Endothelial cell of umbilical vein (primary cell): ENCODE measurements at regions not wholly inside any gene's neighbourhood (a gene's known extent, or its start where the extent isn't known, plus 50 kb on each side); places are given as distances from the start of the nearest gene placed in this dataset.

ENCODE experiments used
- BruUV-seq: library from RNA; stranded (reverse); fragments of 400-500 nt; replicated peaks from 2 replicates; lab custom pipeline; 2021; lab: Mats Ljungman, UMichigan
- CTCF ChIA-PET: fragments of 300-600, 350-600 bp; sonication (Branson Sonifier 250); formaldehyde crosslinking; loops from one replicate; lab custom pipeline; 2021; ENCODE audit warnings: antibody characterized with exemption, inconsistent platforms; lab: Charles Lee
- POLR2A ChIA-PET: fragments of 300-600, 350-600 bp; sonication (Branson Sonifier 250); formaldehyde crosslinking; loops from one replicate; lab custom pipeline; 2021; ENCODE audit warnings: antibody characterized with exemption, inconsistent platforms; lab: Charles Lee
- DNase-seq: peaks from one replicate; pipeline ENCODE4 v3.0.0-alpha.2; 2011; ENCODE audit warnings: low read depth, low spot score
- FAIRE-seq: peaks from 2 replicates; lab custom pipeline; 2011; peaks lifted over from hg19 to GRCh38; lab: Jason Lieb, UNC
- H2AFZ ChIP-seq: 2 replicates; pipeline ENCODE4 v1.6.0; 2012; ENCODE audit warnings: low read depth, low read length, control low read depth, inconsistent platforms
- H3K27ac ChIP-seq: 2 replicates; pipeline ENCODE4 v1.5.1; 2011; ENCODE audit warnings: low read depth, mild to moderate bottlenecking, control low read depth, low read length, moderate library complexity; ENCODE audit not compliant: insufficient read depth
- H3K27me3 ChIP-seq, 2 experiments: 2 replicates each; pipeline versions ENCODE4 v1.6.0 to v1.6.1; 2011; ENCODE audit warnings: low read length in 2 of 2, mixed read lengths in 1 of 2; ENCODE audit not compliant: control insufficient read depth in 2 of 2, insufficient read depth in 2 of 2
- H3K36me3 ChIP-seq, 2 experiments: 2 replicates in 1 of 2; 3 replicates in 1 of 2; pipeline ENCODE4 v1.5.1; 2011; ENCODE audit warnings: low read length in 2 of 2, mild to moderate bottlenecking in 1 of 2, moderate library complexity in 1 of 2; ENCODE audit not compliant: control insufficient read depth in 2 of 2, insufficient read depth in 2 of 2; ENCODE audit errors: extremely low read depth in 1 of 2
- H3K4me1 ChIP-seq: 3 replicates; pipeline ENCODE4 v1.5.1; 2011; ENCODE audit warnings: mild to moderate bottlenecking, low read length; ENCODE audit not compliant: control insufficient read depth, insufficient read depth; ENCODE audit errors: extremely low read depth
- H3K4me2 ChIP-seq: 2 replicates; pipeline ENCODE4 v1.6.1; 2011; ENCODE audit warnings: low read length, control low read depth, mixed read lengths; ENCODE audit not compliant: insufficient read depth
- H3K4me3 ChIP-seq, 3 experiments: fragments of 200-600 bp in 1 of 3; sonication (generic), shearing (Covaris generic) in 1 of 3; replicated peaks in 1 of 3; 2 replicates each; pipeline ENCODE4 v1.5.1; 2011 to 2016; ENCODE audit warnings: control low read depth in 3 of 3, low read length in 3 of 3, mild to moderate bottlenecking in 2 of 3, inconsistent platforms in 1 of 3, low read depth in 1 of 3, moderate library complexity in 1 of 3; ENCODE audit not compliant: insufficient read depth in 1 of 3
- H3K79me2 ChIP-seq: 2 replicates; pipeline ENCODE4 v1.6.0; 2012; ENCODE audit warnings: low read length, inconsistent platforms; ENCODE audit not compliant: control insufficient read depth, insufficient read depth
- H3K9ac ChIP-seq: replicated peaks from 2 replicates; pipeline ENCODE3; 2011; ENCODE audit warnings: low read length, control low read depth; ENCODE audit not compliant: insufficient read depth; ENCODE audit errors: extremely low read depth
- H3K9me1 ChIP-seq: replicated peaks from 3 replicates; pipeline ENCODE4 v1.6.0; 2011; ENCODE audit warnings: mild to moderate bottlenecking, low read length; ENCODE audit not compliant: control insufficient read depth, insufficient read depth; ENCODE audit errors: extremely low read depth
- H3K9me3 ChIP-seq: replicated peaks from 2 replicates; pipeline ENCODE4 v1.5.1; 2012; ENCODE audit warnings: low read length, inconsistent platforms; ENCODE audit not compliant: control insufficient read depth, insufficient read depth
- H4K20me1 ChIP-seq: replicated peaks from 2 replicates; pipeline ENCODE3; 2011; ENCODE audit warnings: mild to moderate bottlenecking, low read length; ENCODE audit not compliant: control insufficient read depth, insufficient read depth; ENCODE audit errors: extremely low read depth
- CTCF ChIP-seq, 2 donors: IDR thresholded peaks; 1 replicate in 1 of 2; 2 replicates in 1 of 2; pipeline ENCODE4 v1.5.1; 2011; ENCODE audit warnings: low read length in 2 of 2, mild to moderate bottlenecking in 2 of 2, moderate library complexity in 2 of 2, control low read depth in 1 of 2, inconsistent platforms in 1 of 2, low read depth in 1 of 2; ENCODE audit not compliant: insufficient read depth in 1 of 2; ENCODE audit errors: extremely low read depth in 1 of 2
- EZH2 ChIP-seq: IDR thresholded peaks from 2 replicates; pipeline ENCODE4 v1.6.1; 2012; ENCODE audit warnings: borderline replicate concordance, low read depth, mild to moderate bottlenecking, moderate library complexity, low read length, inconsistent platforms; ENCODE audit not compliant: severe bottlenecking
- FOS ChIP-seq: IDR thresholded peaks from 2 replicates; pipeline ENCODE4 v1.6.1; 2011; ENCODE audit warnings: mild to moderate bottlenecking, low read length, moderate library complexity, borderline replicate concordance; ENCODE audit not compliant: insufficient read depth
- GATA2 ChIP-seq: IDR thresholded peaks from 2 replicates; pipeline ENCODE4 v1.7.0; 2011; ENCODE audit warnings: low read depth, mild to moderate bottlenecking, moderate library complexity, mixed read lengths, low read length; ENCODE audit not compliant: insufficient read length, insufficient read depth
- JUN ChIP-seq: IDR thresholded peaks from 2 replicates; pipeline ENCODE4 v1.6.1; 2011; ENCODE audit warnings: borderline replicate concordance, low read depth; ENCODE audit not compliant: insufficient read length, insufficient read depth
- MAX ChIP-seq: IDR thresholded peaks from 2 replicates; pipeline ENCODE4 v1.6.1; 2011; ENCODE audit not compliant: insufficient read depth, insufficient read length
- MYC ChIP-seq: IDR thresholded peaks from one replicate; pipeline ENCODE4 v1.6.1; 2011; ENCODE audit warnings: mild to moderate bottlenecking, low read depth, low read length
- POLR2A ChIP-seq: IDR thresholded peaks from 2 replicates; pipeline ENCODE4 v1.6.1; 2012; ENCODE audit warnings: low read depth, mild to moderate bottlenecking, control low read depth, low read length
- POLR2AphosphoS5 ChIP-seq: IDR thresholded peaks from 2 replicates; pipeline ENCODE4 v1.6.1; 2012; ENCODE audit warnings: low read depth, mild to moderate bottlenecking, control low read depth, low read length, moderate library complexity; ENCODE audit not compliant: insufficient read depth
- dilution Hi-C: fragments of 300-500 bp; cut with MboI; formaldehyde crosslinking; loops from one replicate; pipeline ENCODE4 v1.15.0; 2019; ENCODE audit warnings: low sequenced_read_pairs; ENCODE audit not compliant: extremely low pct_ligation_motif_present
- intact Hi-C: fragments of 100-400 bp; cut with micrococcal nuclease; formaldehyde crosslinking; loops from one replicate; pipeline ENCODE4 v1.10.0; 2022

- no peak overlapping the region for H3K4me2 ChIP-seq
- no peak for DNase-seq
- H3K79me2 ChIP-seq = no peaks in the 10 kb centered on the region
- no peak overlapping the region for H2AFZ ChIP-seq
- no peaks in the 10 kb centered on the region for H3K9me3 ChIP-seq
- FAIRE-seq = no peak
- intact Hi-C loops = no loop called here
- H3K9me1 ChIP-seq = no peaks in the 10 kb centered on the region
- TF ChIP-seq GATA2 (no peak), JUN (no peak), FOS (no peak), CTCF (IDR thresholded peaks at IDR 0.05; ENCODE audit: extremely low read depth in 1 of 2, insufficient read depth in 1 of 2, low read depth in 1 of 2, low read length in 2 of 2) (no peak), POLR2AphosphoS5 (no peak), EZH2 (no peak), MAX (no peak), MYC (no peak), POLR2A (no peak)
- H3K36me3 ChIP-seq = no peaks in the 10 kb centered on the region
- no peak overlapping the region for H3K9ac ChIP-seq
- no peaks in the 10 kb centered on the region for H3K27me3 ChIP-seq
- dilution Hi-C loops = no loop called here
- H3K4me3 ChIP-seq = no peak overlapping the region
- H4K20me1 ChIP-seq = no peaks in the 10 kb centered on the region
- POLR2A ChIA-PET = no interaction called here
- H3K4me1 ChIP-seq = peaks cover 6% of the 10 kb centered on the region
- no TSS peak for BruUV-seq
- CTCF ChIA-PET = interaction anchor here (1.5 kb wide), 1 partner anchor 14 kb away, joined by 5 read pairs; no protein-coding TSS in a partner anchor
- H3K27ac ChIP-seq = no peak overlapping the region
Observed at GRCh38 chrX:13179100-13179499, 134.7 kb upstream of the FAM9C start.
